Neuronal stem cell (in vitro differentiated cells): ENCODE measurements at regions not wholly inside any gene's neighbourhood (a gene's known extent, or its start where the extent isn't known, plus 50 kb on each side); places are given as distances from the start of the nearest gene placed in this dataset.

Experiments used
- DNase-seq: peaks from one replicate; pipeline ENCODE4 v3.0.0-alpha.2; 2013; ENCODE audit warnings: low spot score
- H2AFZ ChIP-seq: one replicate; pipeline ENCODE4 v1.6.1; 2013; ENCODE audit warnings: mild to moderate bottlenecking, low read length, inconsistent platforms
- H2AK5ac ChIP-seq: 2 replicates; pipeline ENCODE4 v1.6.1; 2013; ENCODE audit warnings: low read depth, mild to moderate bottlenecking, inconsistent platforms, low read length, moderate library complexity, mixed read lengths
- H2BK120ac ChIP-seq: 2 replicates; pipeline ENCODE4 v1.6.1; 2013; ENCODE audit warnings: low read depth, mild to moderate bottlenecking, inconsistent platforms, low read length, moderate library complexity, mixed read lengths
- H2BK12ac ChIP-seq: one replicate; pipeline ENCODE4 v1.6.1; 2013; ENCODE audit warnings: low read length, inconsistent platforms
- H2BK15ac ChIP-seq: 2 replicates; pipeline ENCODE4 v1.6.1; 2013; ENCODE audit warnings: mild to moderate bottlenecking, low read length, inconsistent platforms, mixed read lengths
- H2BK5ac ChIP-seq: one replicate; pipeline ENCODE4 v1.6.1; 2013; ENCODE audit warnings: inconsistent platforms, mild to moderate bottlenecking, low read length, moderate library complexity
- H3K14ac ChIP-seq: one replicate; pipeline ENCODE4 v1.6.1; 2013; ENCODE audit warnings: low read length, inconsistent platforms
- H3K18ac ChIP-seq: 2 replicates; pipeline ENCODE4 v1.6.1; 2013; ENCODE audit warnings: low read length, inconsistent platforms
- H3K23ac ChIP-seq: 2 replicates; pipeline ENCODE4 v1.6.1; 2013; ENCODE audit warnings: low read depth, mild to moderate bottlenecking, mixed read lengths, low read length, inconsistent platforms; ENCODE audit not compliant: poor library complexity
- H3K27ac ChIP-seq: replicated peaks from 3 replicates; pipeline ENCODE4 v1.5.1; 2013; ENCODE audit warnings: low read length, inconsistent platforms
- H3K27me3 ChIP-seq, 3 experiments: 2 replicates each; pipeline ENCODE4 v1.6.1; 2013; ENCODE audit warnings: low read length in 3 of 3, mild to moderate bottlenecking in 2 of 3, inconsistent platforms in 1 of 3, low read depth in 1 of 3, mixed read lengths in 1 of 3, moderate library complexity in 1 of 3; ENCODE audit not compliant: control insufficient read depth in 3 of 3, insufficient read depth in 3 of 3
- H3K36me3 ChIP-seq, 2 donors: replicated peaks in 1 of 2; 2 replicates each; pipeline ENCODE4 v1.6.1; 2013; ENCODE audit warnings: low read length in 2 of 2; ENCODE audit not compliant: control insufficient read depth in 2 of 2, insufficient read depth in 2 of 2
- H3K4ac ChIP-seq: 2 replicates; pipeline ENCODE4 v1.6.1; 2013; ENCODE audit warnings: inconsistent platforms, mild to moderate bottlenecking, low read length, moderate library complexity
- H3K4me1 ChIP-seq, 2 donors: 1 replicate in 1 of 2; 2 replicates in 1 of 2; pipeline ENCODE4 v1.6.1; 2013; ENCODE audit warnings: low read length in 2 of 2, low read depth in 1 of 2; ENCODE audit not compliant: control insufficient read depth in 2 of 2, insufficient read depth in 1 of 2
- H3K4me2 ChIP-seq: one replicate; pipeline ENCODE4 v1.6.1; 2013; ENCODE audit warnings: mild to moderate bottlenecking, low read length, inconsistent platforms; ENCODE audit not compliant: insufficient read depth, poor library complexity, severe bottlenecking
- H3K4me3 ChIP-seq, 2 donors: 2 replicates each; pipeline ENCODE4 v1.5.1; 2013; ENCODE audit warnings: low read length in 2 of 2, mild to moderate bottlenecking in 2 of 2, inconsistent platforms in 1 of 2, moderate library complexity in 1 of 2
- H3K79me1 ChIP-seq: one replicate; pipeline ENCODE4 v1.6.1; 2013; ENCODE audit warnings: low read depth, mild to moderate bottlenecking, inconsistent platforms, low read length, moderate library complexity
- H3K9ac ChIP-seq: one replicate; pipeline ENCODE4 v1.6.1; 2013; ENCODE audit warnings: mild to moderate bottlenecking, low read depth, low read length, inconsistent platforms; ENCODE audit not compliant: poor library complexity
- H3K9me3 ChIP-seq, 2 donors: replicated peaks in 1 of 2; 2 replicates each; pipeline versions ENCODE3 to v1.6.1; 2013; ENCODE audit warnings: low read length in 2 of 2, mild to moderate bottlenecking in 2 of 2, inconsistent platforms in 1 of 2, low read depth in 1 of 2, mixed read lengths in 1 of 2, moderate library complexity in 1 of 2; ENCODE audit not compliant: control insufficient read depth in 2 of 2, insufficient read depth in 1 of 2
- H4K8ac ChIP-seq: one replicate; pipeline ENCODE4 v1.6.1; 2013; ENCODE audit warnings: low read depth, mild to moderate bottlenecking, inconsistent platforms, low read length, moderate library complexity
- H4K91ac ChIP-seq: one replicate; pipeline ENCODE4 v1.6.1; 2013; ENCODE audit warnings: low read length, low read depth, mild to moderate bottlenecking, inconsistent platforms; ENCODE audit not compliant: poor library complexity
- WGBS, 2 donors: extraction: QIAGEN DNeasy Blood & Tissue Kit; methylation state at CpG; one replicate each; pipeline ENCODE4 v1.1.7; 2013; ENCODE audit warnings: missing lambda C conversion rate in 2 of 2, mixed read lengths in 1 of 2; ENCODE audit not compliant: insufficient read length in 2 of 2, insufficient replicate concordance in 1 of 2; ENCODE audit errors: extremely low coverage in 2 of 2; 5-methylcytosine and 5-hydroxymethylcytosine counted together

- H4K91ac ChIP-seq: peak overlapping the region; percentile 3
- peak overlapping the region; percentile 40 for H2AK5ac ChIP-seq
- H3K36me3 ChIP-seq: no peaks in the 10 kb centered on the region
- H3K9ac ChIP-seq: no peak overlapping the region
- peak overlapping the region; percentile 76 for H3K27ac ChIP-seq
- no peak for DNase-seq
- H3K4me2 ChIP-seq: no peak overlapping the region
- peak overlapping the region; percentile 95 for H2BK15ac ChIP-seq
- H2BK12ac ChIP-seq: no peak overlapping the region
- no peak overlapping the region for H2AFZ ChIP-seq
- H3K14ac ChIP-seq: no peak overlapping the region
- H4K8ac ChIP-seq: peak overlapping the region; percentile 32
- H3K4me1 ChIP-seq: peaks cover 38 to 46% of the 10 kb centered on the region in 2 donors
- H3K27me3 ChIP-seq: no peaks in the 10 kb centered on the region
- H3K9me3 ChIP-seq: peaks cover 0 to 8% of the 10 kb centered on the region in 2 donors
- peak overlapping the region; percentile 68 for H2BK120ac ChIP-seq
- H3K18ac ChIP-seq: peak overlapping the region; percentile 91
- H3K23ac ChIP-seq: peak overlapping the region; percentile 38
- H3K79me1 ChIP-seq: no peaks in the 10 kb centered on the region
- WGBS, 2 donors: no CpG with 5 or more reads among the region's 21 CpGs
- no peak overlapping the region for H3K4ac ChIP-seq
- peak overlapping the region; percentile 80 for H2BK5ac ChIP-seq
- H3K4me3 ChIP-seq: no peak overlapping the region
Measured at GRCh38 chr6:167668754-167669552, 157.8 kb upstream of the AFDN start.

DNA sequence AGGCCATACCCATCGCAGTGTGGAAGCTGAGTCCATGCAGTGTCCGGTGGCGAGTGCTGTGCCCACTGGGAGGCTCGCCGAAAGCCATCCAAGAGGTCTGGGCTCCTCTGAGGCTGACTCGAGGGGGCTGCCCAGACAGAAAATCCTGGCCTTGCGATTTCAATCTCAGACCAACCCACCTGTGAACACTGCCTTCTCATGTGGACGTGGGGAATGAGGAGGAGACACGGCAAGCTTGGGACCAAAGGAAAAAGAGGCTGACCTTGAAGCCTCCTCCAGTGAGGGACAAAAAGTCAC is 157.2 kb upstream of the AFDN start:
- Histone ChIP-seq H3K27ac (no peak overlapping the region), H3K4me2 (no peak overlapping the region), H2BK12ac (no peak overlapping the region), H3K4ac (no peak overlapping the region), H4K91ac (peak overlapping the region; percentile 16), H2AFZ (no peak overlapping the region), H3K79me1 (no peaks in the 10 kb centered on the region), H2AK5ac (peak overlapping the region; percentile 40), H4K8ac (peak overlapping the region; percentile 32), H2BK5ac (peak overlapping the region; percentile 80), H3K9me3 (peaks cover 0 to 8% of the 10 kb centered on the region in 2 donors), H3K14ac (no peak overlapping the region), H3K36me3 (no peaks in the 10 kb centered on the region), H2BK15ac (peak overlapping the region; percentile 95), H3K18ac (peak overlapping the region; percentile 91), H2BK120ac (peak overlapping the region; percentile 13), H3K23ac (peak overlapping the region; percentile 38), H3K4me3 (no peak overlapping the region), H3K27me3 (no peaks in the 10 kb centered on the region), H3K9ac (no peak overlapping the region), H3K4me1 (peaks cover 39 to 44% of the 10 kb centered on the region in 2 donors)
- no CpG with 5 or more reads among the region's 9 CpGs for WGBS, 2 donors
- no peak for DNase-seq

DNA sequence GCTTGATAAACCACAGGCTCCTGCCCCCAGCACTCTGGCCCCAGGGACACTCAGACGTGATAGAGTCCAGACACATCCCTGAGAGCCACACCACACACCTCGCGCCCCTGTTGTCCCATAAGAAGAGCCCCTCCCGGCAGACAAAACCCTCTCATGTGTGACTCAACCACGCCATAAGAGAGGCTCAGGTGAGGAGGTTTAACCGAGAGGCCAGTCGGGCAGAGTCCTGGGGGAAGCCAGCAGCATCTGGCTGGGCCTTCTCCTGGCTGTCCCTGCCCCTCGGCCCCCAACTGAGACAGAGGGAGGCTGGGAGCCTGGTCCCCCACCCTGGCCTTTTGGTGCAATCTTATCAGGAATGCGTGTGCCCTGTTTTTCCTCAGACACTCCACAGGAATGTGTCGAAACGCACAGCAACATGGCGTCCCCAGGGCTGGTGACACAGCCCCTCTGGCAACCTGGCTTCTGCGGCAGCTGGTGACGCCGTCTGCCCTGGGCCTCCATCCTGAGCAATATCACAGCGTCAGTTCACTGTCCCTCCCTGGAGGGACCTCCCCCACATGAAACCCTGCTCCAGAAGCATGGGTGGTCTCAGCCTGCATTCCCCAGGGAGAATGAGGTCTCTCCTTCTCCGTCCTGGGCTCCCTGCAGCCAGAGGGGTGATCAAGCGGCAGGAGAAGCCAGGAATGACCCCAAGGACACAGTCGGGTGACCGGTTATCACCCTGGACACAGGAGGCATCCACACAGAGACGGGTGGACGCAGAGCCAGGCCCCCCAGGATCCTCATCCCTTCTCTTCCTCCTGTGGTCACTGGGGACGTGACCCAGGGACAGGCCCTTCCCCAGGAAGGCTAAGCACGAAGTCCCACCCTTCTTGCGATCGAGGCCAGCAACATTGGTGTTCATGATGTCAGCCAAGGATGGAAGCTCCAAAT is 156.6 kb upstream of the AFDN start:
- Histone ChIP-seq H2BK120ac (peak overlapping the region; percentile 68), H3K14ac (no peak overlapping the region), H3K4ac (no peak overlapping the region), H2BK12ac (no peak overlapping the region), H3K4me3 (no peak overlapping the region), H2BK5ac (peak overlapping the region; percentile 80), H3K9ac (no peak overlapping the region), H2AFZ (no peak overlapping the region), H3K27ac (no peak overlapping the region), H3K18ac (peak overlapping the region; percentile 89), H4K8ac (peak overlapping the region; percentile 32), H3K4me1 (peaks cover 34 to 38% of the 10 kb centered on the region in 2 donors), H2AK5ac (peak overlapping the region; percentile 40), H3K36me3 (no peaks in the 10 kb centered on the region), H3K9me3 (peaks cover 0 to 8% of the 10 kb centered on the region in 2 donors), H2BK15ac (peak overlapping the region; percentile 95), H3K4me2 (no peak overlapping the region), H3K27me3 (no peaks in the 10 kb centered on the region), H3K23ac (no peak overlapping the region), H4K91ac (peak overlapping the region; percentile 16), H3K79me1 (no peaks in the 10 kb centered on the region)
- DNase-seq: no peak
- no CpG with 5 or more reads among the region's 26 CpGs for WGBS, 2 donors

DNA sequence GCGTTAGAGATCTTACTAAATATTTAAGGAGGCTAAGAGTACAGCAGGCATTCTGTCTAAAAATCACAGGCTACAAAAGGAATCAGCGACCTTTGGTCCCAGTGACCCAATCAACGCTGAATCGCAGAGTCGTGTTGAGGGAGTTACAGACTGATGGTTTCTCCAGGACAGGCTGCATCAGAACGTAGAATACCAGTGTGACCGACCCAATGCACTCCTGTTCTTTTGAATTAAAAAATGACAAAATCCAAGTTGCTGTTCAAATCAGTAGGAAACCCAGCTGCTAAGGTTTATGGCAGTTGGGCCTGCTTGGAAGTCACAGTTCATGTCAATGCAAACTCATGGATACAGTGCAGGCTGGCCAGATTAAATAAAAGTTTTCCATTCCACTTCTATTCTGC is 155.8 kb upstream of the AFDN start:
- Histone ChIP-seq H2BK15ac (no peak overlapping the region), H3K23ac (no peak overlapping the region), H3K4me3 (no peak overlapping the region), H2AK5ac (no peak overlapping the region), H3K79me1 (no peaks in the 10 kb centered on the region), H2AFZ (no peak overlapping the region), H4K91ac (no peak overlapping the region), H3K27ac (no peak overlapping the region), H3K4ac (no peak overlapping the region), H3K4me2 (no peak overlapping the region), H3K4me1 (peaks cover 33 to 38% of the 10 kb centered on the region in 2 donors), H2BK120ac (no peak overlapping the region), H2BK12ac (no peak overlapping the region), H3K27me3 (no peaks in the 10 kb centered on the region), H3K14ac (no peak overlapping the region), H3K36me3 (no peaks in the 10 kb centered on the region), H3K9me3 (peaks cover 0 to 8% of the 10 kb centered on the region in 2 donors), H2BK5ac (no peak overlapping the region), H4K8ac (no peak overlapping the region), H3K9ac (no peak overlapping the region), H3K18ac (no peak overlapping the region)
- WGBS, 2 donors: no CpG with 5 or more reads among the region's 7 CpGs
- DNase-seq: no peak
